GM11168 (cell line): ENCODE measurements at regions not wholly inside any gene's neighbourhood (a gene's known extent, or its start where the extent isn't known, plus 50 kb on each side); places are given as distances from the start of the nearest gene placed in this dataset.

Experiments used
- in situ Hi-C: fragments of 300-500 bp; cut with MboI; formaldehyde crosslinking; loops from one replicate; pipeline ENCODE4 v1.12.0; 2022; ENCODE audit warnings: low sequenced_read_pairs; ENCODE audit not compliant: unreplicated experiment

GRCh38 chr2:120945091-120945490 lies 209.4 kb downstream of the GLI2 start:
- in situ Hi-C loops: no loop called here

- in situ Hi-C loops: no loop called here
Observed at GRCh38 chr2:120945832-120946499, 210.3 kb downstream of the GLI2 start.

GRCh38 chr2:120947327-120947726 lies 211.7 kb downstream of the GLI2 start:
- in situ Hi-C loops: no loop called here

- in situ Hi-C loops: no loop called here
Observed at GRCh38 chr2:120947982-120948661, 212.5 kb downstream of the GLI2 start.

- in situ Hi-C loops: no loop called here
Observed at GRCh38 chr2:120948662-120949011, 213.0 kb downstream of the GLI2 start.

- in situ Hi-C loops: no loop called here
Observed at GRCh38 chr2:120949027-120949956, 213.6 kb downstream of the GLI2 start.

GRCh38 chr2:120949957-120950590 lies 214.4 kb downstream of the GLI2 start:
- in situ Hi-C loops: no loop called here

- in situ Hi-C loops: no loop called here
Observed at GRCh38 chr2:120951693-120952092, 216.0 kb downstream of the GLI2 start.

- in situ Hi-C loops: no loop called here
Observed at GRCh38 chr2:120952318-120952717, 216.7 kb downstream of the GLI2 start.

GRCh38 chr2:120953066-120953756 lies 217.5 kb downstream of the GLI2 start:
- in situ Hi-C loops: no loop called here

GRCh38 chr2:120953843-120954584 lies 218.3 kb downstream of the GLI2 start:
- in situ Hi-C loops: no loop called here

- in situ Hi-C loops: no loop called here
Observed at GRCh38 chr2:120954939-120955338, 219.3 kb downstream of the GLI2 start.

GRCh38 chr2:120955427-120955826 lies 219.8 kb downstream of the GLI2 start:
- in situ Hi-C loops: no loop called here

GRCh38 chr2:120956486-120957156 lies 221.0 kb downstream of the GLI2 start:
- in situ Hi-C loops: no loop called here

- in situ Hi-C loops: no loop called here
Observed at GRCh38 chr2:120957905-120958304, 222.2 kb downstream of the GLI2 start.

- in situ Hi-C loops: no loop called here
Observed at GRCh38 chr2:120958623-120959366, 223.1 kb downstream of the GLI2 start.

- in situ Hi-C loops: no loop called here
Observed at GRCh38 chr2:120959426-120959825, 223.8 kb downstream of the GLI2 start.

- in situ Hi-C loops: no loop called here
Observed at GRCh38 chr2:120960770-120961366, 225.2 kb downstream of the GLI2 start.
